HEK293 (cell line): ENCODE measurements at regions not wholly inside any gene's neighbourhood (a gene's known extent, or its start where the extent isn't known, plus 50 kb on each side); places are given as distances from the start of the nearest gene placed in this dataset.

Experiments
- GLI4 ChIP-seq: fragments of 450-650 bp; formaldehyde crosslinking; IDR thresholded peaks from 2 replicates; pipeline ENCODE4 v1.5.1; 2016; ENCODE audit warnings: missing biosample characterization, missing genetic modification characterization
- RBAK ChIP-seq: fragments of 450-650 bp; formaldehyde crosslinking; IDR thresholded peaks from 2 replicates; pipeline ENCODE4 v1.5.1; 2016; ENCODE audit warnings: missing biosample characterization, missing genetic modification characterization
- ZBTB21 ChIP-seq: fragments of 450-650 bp; formaldehyde crosslinking; IDR thresholded peaks from 2 replicates; pipeline ENCODE4 v1.5.1; 2017; ENCODE audit warnings: missing biosample characterization, missing genetic modification characterization
- ZNF138 ChIP-seq: fragments of 450-650 bp; formaldehyde crosslinking; IDR thresholded peaks from 2 replicates; pipeline ENCODE4 v1.5.1; 2016; ENCODE audit warnings: missing biosample characterization, missing genetic modification characterization, borderline replicate concordance
- ZNF266 ChIP-seq: fragments of 450-650 bp; formaldehyde crosslinking; IDR thresholded peaks from 2 replicates; pipeline ENCODE4 v1.5.1; 2016; ENCODE audit warnings: missing biosample characterization, missing genetic modification characterization, low read depth
- TF ChIP-seq, protein P1 (sequence below): fragments of 450-650 bp; formaldehyde crosslinking; IDR thresholded peaks from 2 replicates; pipeline ENCODE4 v1.5.1; 2016; ENCODE audit warnings: missing biosample characterization, missing genetic modification characterization
- TF ChIP-seq, protein P2 (sequence below): fragments of 450-650 bp; IDR thresholded peaks from 2 replicates; pipeline ENCODE4 v1.5.1; 2018; ENCODE audit warnings: missing biosample characterization, mild to moderate bottlenecking, missing genetic modification characterization
- TF ChIP-seq, protein P3 (sequence below): fragments of 450-650 bp; formaldehyde crosslinking; IDR thresholded peaks from 2 replicates; pipeline ENCODE4; 2016; ENCODE audit warnings: missing biosample characterization, missing genetic modification characterization
- TF ChIP-seq, protein P4 (sequence below): fragments of 450-650 bp; formaldehyde crosslinking; IDR thresholded peaks from 2 replicates; pipeline ENCODE4 v1.5.1; 2016; ENCODE audit warnings: missing biosample characterization, missing genetic modification characterization

DNA sequence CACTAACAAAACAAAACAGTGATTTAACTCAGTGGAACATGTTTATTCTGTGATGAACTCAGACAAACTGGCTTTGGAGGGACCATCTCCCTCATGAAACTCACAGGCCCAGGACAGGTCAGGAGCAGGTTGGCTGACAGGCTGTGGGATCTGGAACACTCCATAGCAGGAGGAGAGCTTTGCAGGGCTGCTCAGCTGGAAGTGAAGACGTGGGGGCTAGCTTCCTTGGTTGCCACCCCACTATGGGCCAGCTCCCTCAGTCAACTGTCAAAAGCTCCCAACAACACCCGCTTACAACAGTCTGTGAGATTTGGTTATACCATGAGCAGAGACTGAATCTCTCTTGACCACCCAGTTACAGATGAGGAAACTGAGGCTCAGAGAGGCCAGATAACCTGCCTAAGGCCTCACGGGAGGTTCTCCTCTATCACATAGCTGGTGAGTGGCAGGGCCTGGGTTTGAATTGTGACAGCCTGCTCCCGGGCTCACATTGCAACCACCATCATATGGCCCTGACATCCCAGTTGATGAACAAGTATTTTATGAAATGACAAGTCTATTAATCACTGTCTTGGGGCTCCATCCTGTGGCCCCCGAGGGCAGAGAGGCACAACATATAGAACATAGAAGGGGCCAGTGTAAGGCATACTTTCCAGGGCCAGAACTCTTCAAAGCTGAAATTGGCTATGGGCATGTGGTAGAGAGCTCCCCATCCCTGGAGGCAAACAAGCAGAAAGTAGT, 473.4 kb downstream of the MN1 start:
- no peak for TF ChIP-seq ZNF266 (tag by site-specific recombination)
- TF ChIP-seq, protein P1, sequence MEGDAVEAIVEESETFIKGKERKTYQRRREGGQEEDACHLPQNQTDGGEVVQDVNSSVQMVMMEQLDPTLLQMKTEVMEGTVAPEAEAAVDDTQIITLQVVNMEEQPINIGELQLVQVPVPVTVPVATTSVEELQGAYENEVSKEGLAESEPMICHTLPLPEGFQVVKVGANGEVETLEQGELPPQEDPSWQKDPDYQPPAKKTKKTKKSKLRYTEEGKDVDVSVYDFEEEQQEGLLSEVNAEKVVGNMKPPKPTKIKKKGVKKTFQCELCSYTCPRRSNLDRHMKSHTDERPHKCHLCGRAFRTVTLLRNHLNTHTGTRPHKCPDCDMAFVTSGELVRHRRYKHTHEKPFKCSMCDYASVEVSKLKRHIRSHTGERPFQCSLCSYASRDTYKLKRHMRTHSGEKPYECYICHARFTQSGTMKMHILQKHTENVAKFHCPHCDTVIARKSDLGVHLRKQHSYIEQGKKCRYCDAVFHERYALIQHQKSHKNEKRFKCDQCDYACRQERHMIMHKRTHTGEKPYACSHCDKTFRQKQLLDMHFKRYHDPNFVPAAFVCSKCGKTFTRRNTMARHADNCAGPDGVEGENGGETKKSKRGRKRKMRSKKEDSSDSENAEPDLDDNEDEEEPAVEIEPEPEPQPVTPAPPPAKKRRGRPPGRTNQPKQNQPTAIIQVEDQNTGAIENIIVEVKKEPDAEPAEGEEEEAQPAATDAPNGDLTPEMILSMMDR (tag by site-specific recombination), result no peak
- TF ChIP-seq, protein P2, sequence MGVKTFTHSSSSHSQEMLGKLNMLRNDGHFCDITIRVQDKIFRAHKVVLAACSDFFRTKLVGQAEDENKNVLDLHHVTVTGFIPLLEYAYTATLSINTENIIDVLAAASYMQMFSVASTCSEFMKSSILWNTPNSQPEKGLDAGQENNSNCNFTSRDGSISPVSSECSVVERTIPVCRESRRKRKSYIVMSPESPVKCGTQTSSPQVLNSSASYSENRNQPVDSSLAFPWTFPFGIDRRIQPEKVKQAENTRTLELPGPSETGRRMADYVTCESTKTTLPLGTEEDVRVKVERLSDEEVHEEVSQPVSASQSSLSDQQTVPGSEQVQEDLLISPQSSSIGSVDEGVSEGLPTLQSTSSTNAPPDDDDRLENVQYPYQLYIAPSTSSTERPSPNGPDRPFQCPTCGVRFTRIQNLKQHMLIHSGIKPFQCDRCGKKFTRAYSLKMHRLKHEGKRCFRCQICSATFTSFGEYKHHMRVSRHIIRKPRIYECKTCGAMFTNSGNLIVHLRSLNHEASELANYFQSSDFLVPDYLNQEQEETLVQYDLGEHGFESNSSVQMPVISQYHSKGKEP (tag by site-specific recombination), result no peak
- TF ChIP-seq, protein P3, sequence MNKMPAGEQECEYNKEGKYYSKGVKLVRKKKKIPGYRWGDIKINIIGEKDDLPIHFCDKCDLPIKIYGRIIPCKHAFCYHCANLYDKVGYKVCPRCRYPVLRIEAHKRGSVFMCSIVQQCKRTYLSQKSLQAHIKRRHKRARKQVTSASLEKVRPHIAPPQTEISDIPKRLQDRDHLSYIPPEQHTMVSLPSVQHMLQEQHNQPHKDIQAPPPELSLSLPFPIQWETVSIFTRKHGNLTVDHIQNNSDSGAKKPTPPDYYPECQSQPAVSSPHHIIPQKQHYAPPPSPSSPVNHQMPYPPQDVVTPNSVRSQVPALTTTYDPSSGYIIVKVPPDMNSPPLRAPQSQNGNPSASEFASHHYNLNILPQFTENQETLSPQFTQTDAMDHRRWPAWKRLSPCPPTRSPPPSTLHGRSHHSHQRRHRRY (tag by site-specific recombination), result no peak
- no peak for TF ChIP-seq RBAK
- no peak for TF ChIP-seq GLI4 (tag by site-specific recombination)
- no peak for TF ChIP-seq ZNF138 (tag by site-specific recombination)
- TF ChIP-seq, protein P4, sequence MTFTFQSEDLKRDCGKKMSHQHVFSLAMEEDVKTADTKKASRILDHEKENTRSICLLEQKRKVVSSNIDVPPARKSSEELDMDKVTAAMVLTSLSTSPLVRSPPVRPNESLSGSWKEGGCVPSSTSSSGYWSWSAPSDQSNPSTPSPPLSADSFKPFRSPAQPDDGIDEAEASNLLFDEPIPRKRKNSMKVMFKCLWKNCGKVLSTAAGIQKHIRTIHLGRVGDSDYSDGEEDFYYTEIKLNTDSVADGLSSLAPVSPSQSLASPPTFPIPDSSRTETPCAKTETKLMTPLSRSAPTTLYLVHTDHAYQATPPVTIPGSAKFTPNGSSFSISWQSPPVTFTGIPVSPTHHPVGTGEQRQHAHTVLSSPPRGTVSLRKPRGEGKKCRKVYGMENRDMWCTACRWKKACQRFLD (tag by site-specific recombination), result no peak
- TF ChIP-seq ZBTB21 (tag by site-specific recombination), result no peak
